Stimulated activated CD8-positive, alpha-beta memory T cell treated with anti-CD3 and anti-CD28 coated beads, Interleukin-15, amount 100 ng/mL, for 48 hours (primary cell): ENCODE measurements at regions not wholly inside any gene's neighbourhood (a gene's known extent, or its start where the extent isn't known, plus 50 kb on each side); places are given as distances from the start of the nearest gene placed in this dataset.
"Not testable (repeated sequence)": the region's sequence is repeated elsewhere in the genome, so short reads cannot be mapped to it uniquely, and the experiment has no call there.

Source experiments
- DNase-seq, 2 donors: peaks; one replicate each; pipeline ENCODE4 v3.0.0-alpha.2; 2020; ENCODE audit warnings: low read depth in 2 of 2

GRCh38 chr1:83472066-83472465, 526.9 kb downstream of the TTLL7 start:
- DNase-seq, result not testable (repeated sequence)

GRCh38 chr1:83471272-83471671, 527.7 kb downstream of the TTLL7 start:
- not testable (repeated sequence) for DNase-seq

- DNase-seq, result not testable (repeated sequence)
Measured at GRCh38 chr1:83468336-83468735, 530.6 kb downstream of the TTLL7 start.

- not testable (repeated sequence) for DNase-seq
Measured at GRCh38 chr1:83457735-83458248, 541.1 kb downstream of the TTLL7 start.

- not testable (repeated sequence) for DNase-seq
Measured at GRCh38 chr1:83457281-83457680, 541.7 kb downstream of the TTLL7 start.

- not testable (repeated sequence) for DNase-seq
Measured at GRCh38 chr1:83455753-83456152, 543.2 kb downstream of the TTLL7 start.

- DNase-seq, result not testable (repeated sequence)
Measured at GRCh38 chr1:83445873-83446272, 553.1 kb downstream of the TTLL7 start.

GRCh38 chr1:83442412-83442811, 556.5 kb downstream of the TTLL7 start:
- DNase-seq, result not testable (repeated sequence)

GRCh38 chr1:83440586-83440985, 558.3 kb downstream of the TTLL7 start:
- DNase-seq, result not testable (repeated sequence)

- not testable (repeated sequence) for DNase-seq
Measured at GRCh38 chr1:83440021-83440420, 558.9 kb downstream of the TTLL7 start.

GRCh38 chr1:83438316-83438715, 560.6 kb downstream of the TTLL7 start:
- not testable (repeated sequence) for DNase-seq

- not testable (repeated sequence) for DNase-seq
Measured at GRCh38 chr1:83435336-83435735, 563.6 kb downstream of the TTLL7 start.

GRCh38 chr1:83427566-83427965, 571.4 kb downstream of the TTLL7 start:
- DNase-seq, result not testable (repeated sequence)

GRCh38 chr1:83423382-83423781, 575.5 kb downstream of the TTLL7 start:
- not testable (repeated sequence) for DNase-seq

- DNase-seq, result no peak
Measured at GRCh38 chr1:83418558-83418957, 580.4 kb downstream of the TTLL7 start.

GRCh38 chr1:83413839-83414107, 585.2 kb downstream of the TTLL7 start:
- DNase-seq, result not testable (repeated sequence)

GRCh38 chr1:83410746-83411413, 588.1 kb downstream of the TTLL7 start:
- DNase-seq, result not testable (repeated sequence)

- not testable (repeated sequence) for DNase-seq
Measured at GRCh38 chr1:83406693-83407371, 592.1 kb downstream of the TTLL7 start.

GRCh38 chr1:83405789-83406188, 593.1 kb downstream of the TTLL7 start:
- DNase-seq, result not testable (repeated sequence)

GRCh38 chr1:83403500-83403899, 595.4 kb downstream of the TTLL7 start:
- not testable (repeated sequence) for DNase-seq

- not testable (repeated sequence) for DNase-seq
Measured at GRCh38 chr1:83401146-83401545, 597.8 kb downstream of the TTLL7 start.

- DNase-seq, result not testable (repeated sequence)
Measured at GRCh38 chr1:83400173-83400572, 598.8 kb downstream of the TTLL7 start.

GRCh38 chr1:83398125-83398524, 600.8 kb downstream of the TTLL7 start:
- DNase-seq, result not testable (repeated sequence)
